H1 (cell line): ENCODE measurements at regions not wholly inside any gene's neighbourhood (a gene's known extent, or its start where the extent isn't known, plus 50 kb on each side); places are given as distances from the start of the nearest gene placed in this dataset.

Source experiments
- CTCF ChIA-PET: fragments of 300-600 bp; sonication (Branson Sonifier 250); formaldehyde crosslinking; loops from one replicate; lab custom pipeline; 2021; ENCODE audit not compliant: partially characterized antibody; lab: Charles Lee
- POLR2A ChIA-PET: fragments of 300-600 bp; sonication (Branson Sonifier 250); formaldehyde crosslinking; loops from one replicate; lab custom pipeline; 2021; ENCODE audit warnings: inconsistent platforms; ENCODE audit not compliant: partially characterized antibody; lab: Charles Lee
- DNase-seq, 2 experiments: peaks; one replicate each; pipeline versions ENCODE4 v3.0.0 to v3.0.0-alpha.2; 2010 to 2022; ENCODE audit warnings: low spot score in 2 of 2, low read depth in 1 of 2, mixed read lengths in 1 of 2
- FAIRE-seq: peaks from 2 replicates; lab custom pipeline; 2011; peaks lifted over from hg19 to GRCh38; lab: Jason Lieb, UNC
- H2AFZ ChIP-seq: 2 replicates; pipeline ENCODE4 v1.8.1; 2012; ENCODE audit warnings: low read length, inconsistent platforms
- H2AK5ac ChIP-seq: 2 replicates; pipeline ENCODE4 v1.6.1; 2013; ENCODE audit warnings: low read depth, low read length
- H2BK120ac ChIP-seq: replicated peaks from 2 replicates; pipeline ENCODE3; 2013; ENCODE audit warnings: low read depth, low read length, inconsistent platforms
- H2BK12ac ChIP-seq: 2 replicates; pipeline ENCODE4 v1.6.1; 2013; ENCODE audit warnings: low read depth, low read length
- H2BK15ac ChIP-seq: 2 replicates; pipeline ENCODE4 v1.6.1; 2013; ENCODE audit warnings: low read length
- H2BK20ac ChIP-seq: 2 replicates; pipeline ENCODE4 v1.6.1; 2013; ENCODE audit warnings: low read length
- H2BK5ac ChIP-seq: 2 replicates; pipeline ENCODE4 v1.6.1; 2013; ENCODE audit warnings: low read depth, low read length
- H3K14ac ChIP-seq: 2 replicates; pipeline ENCODE4 v1.6.1; 2013; ENCODE audit warnings: inconsistent platforms; ENCODE audit not compliant: insufficient read length
- H3K18ac ChIP-seq: 2 replicates; pipeline ENCODE4 v1.6.1; 2013; ENCODE audit warnings: low read length; ENCODE audit errors: extremely low read depth
- H3K23ac ChIP-seq: 2 replicates; pipeline ENCODE4 v1.6.1; 2013; ENCODE audit warnings: inconsistent platforms; ENCODE audit not compliant: insufficient read length
- H3K23me2 ChIP-seq: 2 replicates; pipeline ENCODE4 v1.6.1; 2013; ENCODE audit warnings: low read depth, low read length
- H3K27ac ChIP-seq: 2 replicates; pipeline ENCODE4 v1.6.1; 2011; ENCODE audit warnings: low read depth, low read length, inconsistent platforms
- H3K27me3 ChIP-seq, 4 experiments: replicated peaks in 1 of 4; 1 replicate in 1 of 4; 2 replicates in 3 of 4; pipeline versions ENCODE4 v1.6.1 to v1.8.1; 2011 to 2013; ENCODE audit warnings: low read length in 3 of 4, mild to moderate bottlenecking in 3 of 4, inconsistent platforms in 2 of 4, mixed read lengths in 2 of 4, moderate library complexity in 1 of 4; ENCODE audit not compliant: control insufficient read depth in 3 of 4, insufficient read depth in 3 of 4; ENCODE audit errors: extremely low read depth in 1 of 4
- H3K36me3 ChIP-seq, 4 experiments: 2 replicates each; pipeline versions ENCODE4 v1.6.1 to v1.8.1; 2011 to 2013; ENCODE audit warnings: mild to moderate bottlenecking in 4 of 4, low read length in 3 of 4, moderate library complexity in 2 of 4, control low read depth in 1 of 4, inconsistent platforms in 1 of 4; ENCODE audit not compliant: insufficient read depth in 4 of 4, control insufficient read depth in 2 of 4
- H3K4ac ChIP-seq: replicated peaks from 2 replicates; pipeline ENCODE3; 2013; ENCODE audit warnings: low read length, low read depth, mixed read lengths, inconsistent platforms; ENCODE audit not compliant: insufficient read length
- H3K4me1 ChIP-seq, 4 experiments: replicated peaks in 1 of 4; 1 replicate in 1 of 4; 2 replicates in 3 of 4; pipeline versions ENCODE4 v1.6.1 to v1.8.1; 2011 to 2013; ENCODE audit warnings: low read length in 3 of 4, inconsistent platforms in 2 of 4, mixed read lengths in 1 of 4; ENCODE audit not compliant: insufficient read depth in 4 of 4, control insufficient read depth in 3 of 4
- H3K4me2 ChIP-seq, 2 experiments: 2 replicates each; pipeline versions ENCODE4 v1.6.1 to v1.8.1; 2011 to 2013; ENCODE audit warnings: low read depth in 2 of 2, low read length in 2 of 2, control low read depth in 1 of 2, inconsistent platforms in 1 of 2, mild to moderate bottlenecking in 1 of 2; ENCODE audit not compliant: insufficient read depth in 1 of 2
- H3K4me3 ChIP-seq, 4 experiments: fragments of 200-600, 300-600 bp in 1 of 4; sonication (generic), shearing (Covaris generic), sonication (Bioruptor Twin) in 1 of 4; 2 replicates each; pipeline versions ENCODE4 v1.5.1 to v1.8.1; 2011 to 2016; ENCODE audit warnings: low read length in 4 of 4, low read depth in 3 of 4, control low read depth in 2 of 4, inconsistent platforms in 2 of 4, mild to moderate bottlenecking in 2 of 4, mixed read lengths in 1 of 4, moderate library complexity in 1 of 4; ENCODE audit not compliant: insufficient read depth in 2 of 4; ENCODE audit errors: extremely low read depth in 1 of 4
- H3K56ac ChIP-seq: replicated peaks from 2 replicates; pipeline ENCODE3; 2013; ENCODE audit warnings: low read depth, mild to moderate bottlenecking, mixed read lengths, low read length, inconsistent platforms; ENCODE audit not compliant: insufficient read length
- H3K79me1 ChIP-seq: 2 replicates; pipeline ENCODE4 v1.6.1; 2013; ENCODE audit warnings: low read depth, low read length, control low read depth
- H3K79me2 ChIP-seq, 2 experiments: 2 replicates each; pipeline versions ENCODE4 v1.6.1 to v1.8.1; 2012 to 2013; ENCODE audit warnings: low read length in 2 of 2, mild to moderate bottlenecking in 2 of 2, inconsistent platforms in 1 of 2; ENCODE audit not compliant: insufficient read depth in 2 of 2, control insufficient read depth in 1 of 2
- H3K9ac ChIP-seq, 4 experiments: replicated peaks in 1 of 4; 1 replicate in 1 of 4; 2 replicates in 3 of 4; pipeline versions ENCODE4 v1.6.1 to v1.8.1; 2011 to 2013; ENCODE audit warnings: low read depth in 3 of 4, low read length in 3 of 4, control low read depth in 2 of 4, mild to moderate bottlenecking in 2 of 4, moderate library complexity in 2 of 4, inconsistent platforms in 1 of 4; ENCODE audit errors: extremely low read depth in 1 of 4
- H3K9me3 ChIP-seq, 2 experiments: 2 replicates each; pipeline versions ENCODE4 v1.6.1 to v1.8.1; 2012 to 2013; ENCODE audit warnings: mild to moderate bottlenecking in 2 of 2, moderate library complexity in 2 of 2, control low read depth in 1 of 2, inconsistent platforms in 1 of 2, low read depth in 1 of 2, low read length in 1 of 2, mixed read lengths in 1 of 2; ENCODE audit not compliant: insufficient read depth in 2 of 2
- H4K20me1 ChIP-seq, 2 experiments: replicated peaks in 1 of 2; 2 replicates each; pipeline versions ENCODE3 to v1.8.1; 2011 to 2013; ENCODE audit warnings: inconsistent platforms in 2 of 2, low read length in 2 of 2, mild to moderate bottlenecking in 1 of 2; ENCODE audit not compliant: insufficient read depth in 2 of 2, control insufficient read depth in 1 of 2
- H4K5ac ChIP-seq: 2 replicates; pipeline ENCODE4 v1.6.1; 2013; ENCODE audit warnings: low read length, low read depth, mixed read lengths, inconsistent platforms; ENCODE audit not compliant: insufficient read length
- H4K8ac ChIP-seq: 2 replicates; pipeline ENCODE4 v1.8.0; 2013; ENCODE audit warnings: mild to moderate bottlenecking, moderate library complexity, low read length, inconsistent platforms; ENCODE audit not compliant: insufficient read depth; ENCODE audit errors: extremely low read depth
- H4K91ac ChIP-seq: replicated peaks from 2 replicates; pipeline ENCODE3; 2013; ENCODE audit warnings: low read length, mixed read lengths, inconsistent platforms; ENCODE audit not compliant: insufficient read length
- MAFK ChIP-seq: IDR thresholded peaks from 2 replicates; pipeline ENCODE4 v1.6.1; 2012; ENCODE audit warnings: low read depth, mild to moderate bottlenecking, improper control_type of control experiment, low read length
- MAX ChIP-seq: IDR thresholded peaks from 2 replicates; pipeline ENCODE4 v1.6.1; 2012; ENCODE audit warnings: inconsistent platforms
- WGBS, 2 experiments: shearing (Covaris generic) in 1 of 2; methylation state at CpG; one replicate each; pipeline versions ENCODE4 v1.1.6 to v1.1.7; 2013 to 2015; ENCODE audit warnings: low lambda C conversion rate in 2 of 2, mixed read lengths in 2 of 2, inconsistent platforms in 1 of 2, low coverage in 1 of 2, missing lambda C conversion rate in 1 of 2; ENCODE audit not compliant: insufficient replicate concordance in 2 of 2, insufficient coverage in 1 of 2, insufficient read length in 1 of 2; ENCODE audit errors: extremely low coverage in 1 of 2, missing lambda C conversion rate in 1 of 2; 5-methylcytosine and 5-hydroxymethylcytosine counted together

- no peak overlapping the region for H3K56ac ChIP-seq
- no peaks in the 10 kb centered on the region for H3K4me1 ChIP-seq
- no peak overlapping the region for H3K4ac ChIP-seq
- no peaks in the 10 kb centered on the region for H3K9me3 ChIP-seq
- H3K9ac ChIP-seq, result no peak overlapping the region
- no peaks in the 10 kb centered on the region for H4K20me1 ChIP-seq
- ChIA-PET POLR2A (no interaction called here), CTCF (no interaction called here)
- no peaks in the 10 kb centered on the region for H3K36me3 ChIP-seq
- H4K8ac ChIP-seq, result no peak overlapping the region
- no peak overlapping the region for H4K5ac ChIP-seq
- DNase-seq, result no peak
- H3K23ac ChIP-seq, result no peak overlapping the region
- no peak overlapping the region for H3K4me3 ChIP-seq
- TF ChIP-seq MAFK, result peak; percentile 54
- no peak for TF ChIP-seq MAX
- H3K14ac ChIP-seq, result no peak overlapping the region
- no peak overlapping the region for H2BK20ac ChIP-seq
- no peaks in the 10 kb centered on the region for H3K27me3 ChIP-seq
- no peaks in the 10 kb centered on the region for H3K23me2 ChIP-seq
- no peak overlapping the region for H2AK5ac ChIP-seq
- no peak overlapping the region for H2BK12ac ChIP-seq
- H2AFZ ChIP-seq, result no peak overlapping the region
- no peaks in the 10 kb centered on the region for H3K79me2 ChIP-seq
- H3K27ac ChIP-seq, result no peak overlapping the region
- no peaks in the 10 kb centered on the region for H3K79me1 ChIP-seq
- WGBS, 2 experiments, result 96% methylated on average over 2 of the region's 2 CpGs; no CpG with 5 or more reads in 1 of the 2 experiments
- H3K4me2 ChIP-seq, result no peak overlapping the region
- no peak for FAIRE-seq
- H2BK5ac ChIP-seq, result no peak overlapping the region
- no peak overlapping the region for H3K18ac ChIP-seq
- no peak overlapping the region for H2BK15ac ChIP-seq
- no peak overlapping the region for H2BK120ac ChIP-seq
- no peak overlapping the region for H4K91ac ChIP-seq
Observed at GRCh38 chr3:166388321-166388720, 551.1 kb upstream of the BCHE start.
